CD14-positive monocyte (primary cell): ENCODE measurements at regions not wholly inside any gene's neighbourhood (a gene's known extent, or its start where the extent isn't known, plus 50 kb on each side); places are given as distances from the start of the nearest gene placed in this dataset.

Source experiments
- DNase-seq, 3 donors: peaks; one replicate each; pipeline ENCODE4 v3.0.0-alpha.2; 2011 to 2022
- H2AFZ ChIP-seq: 2 replicates; pipeline ENCODE4 v1.6.0; 2012; ENCODE audit warnings: mild to moderate bottlenecking, low read depth, low read length, inconsistent platforms; ENCODE audit not compliant: insufficient read depth, poor library complexity, severe bottlenecking
- H3K27ac ChIP-seq, 2 donors: 1 replicate in 1 of 2; 2 replicates in 1 of 2; pipeline ENCODE4 v1.5.1; 2012 to 2013; ENCODE audit warnings: low read length in 2 of 2, control low read depth in 1 of 2, inconsistent platforms in 1 of 2, low read depth in 1 of 2, mild to moderate bottlenecking in 1 of 2
- H3K27me3 ChIP-seq, 2 donors: one replicate each; pipeline versions ENCODE4 v1.6.0 to v1.6.1; 2011 to 2013; ENCODE audit warnings: low read length in 2 of 2; ENCODE audit not compliant: control insufficient read depth in 2 of 2, insufficient read depth in 2 of 2
- H3K36me3 ChIP-seq, 2 donors: replicated peaks in 1 of 2; 1 replicate in 1 of 2; 2 replicates in 1 of 2; pipeline versions ENCODE4 v1.5.1 to v1.6.1; 2012 to 2013; ENCODE audit warnings: low read length in 2 of 2, control low read depth in 1 of 2, inconsistent platforms in 1 of 2, mild to moderate bottlenecking in 1 of 2; ENCODE audit not compliant: insufficient read depth in 2 of 2, control insufficient read depth in 1 of 2
- H3K4me1 ChIP-seq, 2 donors: 1 replicate in 1 of 2; 2 replicates in 1 of 2; pipeline versions ENCODE4 v1.5.1 to v1.6.1; 2012 to 2013; ENCODE audit warnings: low read length in 2 of 2, control low read depth in 1 of 2, inconsistent platforms in 1 of 2, mild to moderate bottlenecking in 1 of 2, moderate library complexity in 1 of 2; ENCODE audit not compliant: insufficient read depth in 2 of 2, control insufficient read depth in 1 of 2
- H3K4me2 ChIP-seq: replicated peaks from 2 replicates; pipeline ENCODE3; 2012; ENCODE audit warnings: low read length, moderate library complexity, mild to moderate bottlenecking; ENCODE audit not compliant: poor library complexity, severe bottlenecking; ENCODE audit errors: extremely low read depth
- H3K4me3 ChIP-seq, 3 experiments: fragments of 200-600 bp in 1 of 3; sonication (generic) in 1 of 3; replicated peaks in 1 of 3; 1 replicate in 2 of 3; 2 replicates in 1 of 3; pipeline ENCODE4 v1.5.1; 2011 to 2013; ENCODE audit warnings: low read length in 3 of 3, mild to moderate bottlenecking in 3 of 3, control low read depth in 2 of 3, low read depth in 2 of 3, inconsistent platforms in 1 of 3, moderate library complexity in 1 of 3
- H3K79me2 ChIP-seq: 2 replicates; pipeline ENCODE4 v1.6.0; 2012; ENCODE audit warnings: mild to moderate bottlenecking, control low read depth, inconsistent platforms, low read length, moderate library complexity; ENCODE audit not compliant: insufficient read depth
- H3K9ac ChIP-seq: 2 replicates; pipeline ENCODE4 v1.6.0; 2017; ENCODE audit warnings: low read length, mild to moderate bottlenecking; ENCODE audit not compliant: insufficient read depth, poor library complexity, severe bottlenecking
- H3K9me3 ChIP-seq, 2 donors: replicated peaks in 1 of 2; 1 replicate in 1 of 2; 2 replicates in 1 of 2; pipeline versions ENCODE4 v1.5.1 to v1.6.1; 2012 to 2013; ENCODE audit warnings: low read length in 2 of 2, control low read depth in 1 of 2; ENCODE audit not compliant: control insufficient read depth in 1 of 2, insufficient read depth in 1 of 2
- H4K20me1 ChIP-seq: 2 replicates; pipeline ENCODE4 v1.6.0; 2012; ENCODE audit warnings: mild to moderate bottlenecking, low read length, control low read depth, moderate library complexity; ENCODE audit not compliant: insufficient read depth
- H3K27ac Mint-ChIP-seq, 7 donors: one replicate each; pipeline ENCODE4 v1.8.0; 2020; ENCODE audit warnings: mild to moderate bottlenecking in 7 of 7, mixed read lengths in 7 of 7, moderate library complexity in 6 of 7, inconsistent platforms in 2 of 7
- H3K27me3 Mint-ChIP-seq, 3 donors: one replicate each; pipeline ENCODE4 v1.8.0; 2021 to 2022; ENCODE audit warnings: low read depth in 3 of 3, mild to moderate bottlenecking in 3 of 3, mixed read lengths in 3 of 3, moderate library complexity in 3 of 3, inconsistent platforms in 1 of 3
- H3K36me3 Mint-ChIP-seq, 2 donors: one replicate each; pipeline ENCODE4 v1.8.0; 2020; ENCODE audit warnings: mixed read lengths in 2 of 2, inconsistent platforms in 1 of 2, mild to moderate bottlenecking in 1 of 2
- H3K4me1 Mint-ChIP-seq: one replicate; pipeline ENCODE4 v1.8.0; 2020; ENCODE audit warnings: mild to moderate bottlenecking, mixed read lengths
- H3K4me3 Mint-ChIP-seq, 2 donors: one replicate each; pipeline ENCODE4 v1.8.0; 2020; ENCODE audit warnings: mild to moderate bottlenecking in 2 of 2, mixed read lengths in 2 of 2, moderate library complexity in 1 of 2
- H3K9me3 Mint-ChIP-seq, 7 donors: one replicate each; pipeline ENCODE4 v1.8.0; 2020 to 2022; ENCODE audit warnings: mixed read lengths in 7 of 7, mild to moderate bottlenecking in 6 of 7, moderate library complexity in 6 of 7, inconsistent platforms in 2 of 7
- CTCF ChIP-seq: fragments of 200-600 bp; IDR thresholded peaks from one replicate; pipeline ENCODE4 v1.8.0; 2022; ENCODE audit warnings: antibody characterized with exemption, mild to moderate bottlenecking
- WGBS: methylation state at CpG from one replicate; pipeline ENCODE4 v1.1.5; 2013; ENCODE audit warnings: missing lambda C conversion rate; ENCODE audit not compliant: insufficient coverage; 5-methylcytosine and 5-hydroxymethylcytosine counted together
- intact Hi-C, 2 donors: fragments of 100-400 bp; cut with micrococcal nuclease; formaldehyde crosslinking; loops; one replicate each; pipeline versions ENCODE4 v1.15.0 to v1.15.1; 2023

- no peak overlapping the region for H3K4me3 ChIP-seq
- 100% methylated on average over 2 of the region's 3 CpGs for WGBS
- H2AFZ ChIP-seq = no peak overlapping the region
- H3K36me3 ChIP-seq = no peaks in the 10 kb centered on the region
- Mint-ChIP-seq H3K36me3 (peaks cover 0 to 2% of the 10 kb centered on the region in 2 donors), H3K27me3 (no peaks in the 10 kb centered on the region), H3K4me3 (no peak overlapping the region), H3K4me1 (peaks cover 84% of the 10 kb centered on the region), H3K27ac (peak overlapping the region in 6 of 7 donors; percentile 83 to 97 (median 91)), H3K9me3 (no peaks in the 10 kb centered on the region)
- H4K20me1 ChIP-seq = no peaks in the 10 kb centered on the region
- no peak for DNase-seq
- H3K27me3 ChIP-seq = no peaks in the 10 kb centered on the region
- no peak overlapping the region for H3K9ac ChIP-seq
- H3K79me2 ChIP-seq = no peaks in the 10 kb centered on the region
- no peak overlapping the region for H3K4me2 ChIP-seq
- intact Hi-C loops = loop anchor here in 1 of 2 donors (5.0 kb wide), 2 partner anchors 35 to 70 kb away; partner anchors contain the start of gene LSM6
- no peak for TF ChIP-seq CTCF
- peak overlapping the region in 1 of 2 donors; percentile 94 for H3K27ac ChIP-seq
- H3K9me3 ChIP-seq = no peaks in the 10 kb centered on the region
- peaks cover 91 to 96% of the 10 kb centered on the region in 2 donors for H3K4me1 ChIP-seq
These were observed 67.8 kb upstream of the LSM6 start for GRCh38 chr4:146107587-146108240.

GRCh38 chr4:146105464-146105863 lies 70.1 kb upstream of the LSM6 start:
- no peaks in the 10 kb centered on the region for H3K9me3 ChIP-seq
- TF ChIP-seq CTCF = no peak
- Mint-ChIP-seq H3K4me3 (peak overlapping the region; percentile 20 to 67), H3K36me3 (peaks cover 0 to 2% of the 10 kb centered on the region in 2 donors), H3K27ac (peak overlapping the region; percentile 96 to 99 (median 97)), H3K27me3 (peaks cover 0 to 2% (median 0%) of the 10 kb centered on the region in 3 donors), H3K4me1 (peaks cover 63% of the 10 kb centered on the region), H3K9me3 (peaks cover 0 to under 1% (median 0%) of the 10 kb centered on the region in 7 donors)
- peak overlapping the region; percentile 91 to 94 for H3K27ac ChIP-seq
- H3K79me2 ChIP-seq = no peaks in the 10 kb centered on the region
- 29% methylated on average over 1 of the region's 1 CpG for WGBS
- H4K20me1 ChIP-seq = no peaks in the 10 kb centered on the region
- H3K4me2 ChIP-seq = peak overlapping the region; percentile 56
- H3K4me3 ChIP-seq = peak overlapping the region in 1 of 3 experiments; percentile 51
- H3K36me3 ChIP-seq = no peaks in the 10 kb centered on the region
- H3K4me1 ChIP-seq = peaks cover 69 to 73% of the 10 kb centered on the region in 2 donors
- intact Hi-C loops = loop anchor here in 1 of 2 donors (5.0 kb wide), 2 partner anchors 37 to 72 kb away; partner anchors contain the start of gene LSM6
- H3K9ac ChIP-seq = peak overlapping the region; percentile 55
- DNase-seq = peak; percentile 84 to 90 (median 84)
- no peak overlapping the region for H2AFZ ChIP-seq
- H3K27me3 ChIP-seq = no peaks in the 10 kb centered on the region
